DND-41 (cell line): ENCODE measurements at regions not wholly inside any gene's neighbourhood (a gene's known extent, or its start where the extent isn't known, plus 50 kb on each side); places are given as distances from the start of the nearest gene placed in this dataset.

Experiments used
- ATAC-seq: fragments of 200-7000 bp; cut with Tn5 transposase; 3 replicates; pipeline ENCODE4 v1.9.1; 2021; ENCODE audit warnings: low read depth; ENCODE audit not compliant: insufficient read depth
- DNase-seq: peaks from one replicate; pipeline ENCODE4 v3.0.0-alpha.2; 2020
- H2AFZ ChIP-seq: 2 replicates; pipeline ENCODE4 v1.6.0; 2012; ENCODE audit warnings: low read depth, low read length
- H3K27ac ChIP-seq: 2 replicates; pipeline ENCODE4 v1.5.1; 2012; ENCODE audit warnings: low read length, inconsistent platforms
- H3K27me3 ChIP-seq: fragments of 200-600 bp; sonication (generic); 2 replicates; pipeline ENCODE4 v1.6.0; 2012; ENCODE audit warnings: low read length, mild to moderate bottlenecking, inconsistent platforms; ENCODE audit not compliant: insufficient read depth, poor library complexity
- H3K36me3 ChIP-seq: 2 replicates; pipeline ENCODE4 v1.5.1; 2012; ENCODE audit warnings: low read length, inconsistent platforms; ENCODE audit not compliant: insufficient read depth
- H3K4me1 ChIP-seq: 2 replicates; pipeline ENCODE4 v1.5.1; 2012; ENCODE audit warnings: mild to moderate bottlenecking, low read length; ENCODE audit not compliant: insufficient read depth
- H3K4me2 ChIP-seq: 2 replicates; pipeline ENCODE4 v1.6.0; 2012; ENCODE audit warnings: mild to moderate bottlenecking, moderate library complexity, low read length, inconsistent platforms; ENCODE audit not compliant: insufficient read depth
- H3K4me3 ChIP-seq, 2 experiments: fragments of 200-600 bp in 1 of 2; shearing (Covaris generic) in 1 of 2; 2 replicates each; pipeline ENCODE4 v1.5.1; 2012 to 2016; ENCODE audit warnings: inconsistent platforms in 2 of 2, low read length in 2 of 2, mild to moderate bottlenecking in 2 of 2, low read depth in 1 of 2, moderate library complexity in 1 of 2
- H3K79me2 ChIP-seq: 2 replicates; pipeline ENCODE4 v1.6.0; 2012; ENCODE audit warnings: low read length, inconsistent platforms; ENCODE audit not compliant: insufficient read depth
- H3K9ac ChIP-seq: 2 replicates; pipeline ENCODE4 v1.6.0; 2012; ENCODE audit warnings: low read depth, mild to moderate bottlenecking, inconsistent platforms, low read length, moderate library complexity
- H3K9me3 ChIP-seq: 2 replicates; pipeline ENCODE4 v1.5.1; 2012; ENCODE audit warnings: low read length, moderate library complexity, mild to moderate bottlenecking, inconsistent platforms; ENCODE audit not compliant: insufficient read depth, severe bottlenecking
- H4K20me1 ChIP-seq: 2 replicates; pipeline ENCODE4 v1.6.0; 2012; ENCODE audit warnings: low read length; ENCODE audit not compliant: insufficient read depth
- CTCF ChIP-seq: IDR thresholded peaks from 2 replicates; pipeline ENCODE4 v1.5.1; 2012; ENCODE audit warnings: borderline replicate concordance, low read length, moderate library complexity, mild to moderate bottlenecking; ENCODE audit not compliant: poor library complexity, severe bottlenecking; ENCODE audit errors: extremely low read depth
- EZH2 ChIP-seq: IDR thresholded peaks from 3 replicates; pipeline ENCODE4 v1.6.1; 2012; ENCODE audit warnings: borderline replicate concordance, low read depth, mild to moderate bottlenecking, moderate library complexity, low read length, inconsistent platforms; ENCODE audit not compliant: severe bottlenecking

- Histone ChIP-seq H3K4me3 (no peak overlapping the region), H3K79me2 (no peaks in the 10 kb centered on the region), H4K20me1 (peaks cover 71% of the 10 kb centered on the region)
Measured at GRCh38 chr4:3365326-3365725, 72.5 kb downstream of the RGS12 start.

DNA sequence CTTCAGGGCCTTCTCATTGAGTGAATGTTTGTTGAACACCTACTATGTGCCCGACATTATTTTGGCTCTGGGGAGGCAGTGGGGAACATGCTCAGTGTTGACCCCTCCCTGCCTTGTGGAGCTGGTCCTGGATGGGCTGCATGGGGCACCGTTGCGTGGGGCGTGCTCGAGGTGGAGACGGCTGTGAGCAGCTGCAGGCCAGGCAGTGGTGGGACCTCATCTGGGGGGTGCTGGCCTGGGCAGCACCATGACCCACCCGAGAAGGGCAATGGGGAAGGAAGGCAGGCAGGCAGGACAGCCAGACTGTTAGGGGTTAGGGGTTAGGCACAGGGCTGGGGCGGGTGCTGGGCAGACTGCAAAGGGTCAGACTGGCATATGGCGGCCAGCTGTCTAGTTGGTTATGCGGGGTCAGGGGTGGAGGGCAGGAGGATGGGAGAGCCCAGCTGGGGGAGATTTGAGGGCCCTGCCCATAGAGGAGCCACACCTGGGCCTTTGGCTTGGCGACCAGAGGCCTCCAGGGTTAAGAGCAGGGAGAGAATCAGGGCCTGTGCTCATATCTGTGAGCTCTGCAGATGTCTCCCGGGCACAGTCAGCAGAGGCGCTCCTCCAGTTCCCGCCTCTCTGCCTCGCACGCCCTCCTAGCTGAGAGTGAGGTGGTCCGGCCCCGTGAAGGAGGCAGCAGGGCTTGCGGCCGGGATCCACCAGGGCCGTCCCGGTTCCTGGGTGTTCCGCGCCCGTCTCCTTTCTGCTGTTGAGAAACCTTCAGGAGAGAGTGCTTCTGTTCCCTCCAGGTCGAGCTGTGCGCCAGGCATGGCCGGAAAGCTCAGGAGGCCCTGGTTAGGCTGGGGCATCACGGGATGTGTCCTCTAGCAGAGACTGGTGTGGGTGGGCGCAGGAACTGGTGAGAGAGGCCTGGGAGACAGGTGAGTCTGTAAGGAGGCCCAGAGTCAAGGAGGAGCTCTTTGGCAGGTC lies 73.3 kb downstream of the RGS12 start:
- H3K79me2 ChIP-seq: no peaks in the 10 kb centered on the region
- no peak for ATAC-seq
- no peak overlapping the region for H3K4me2 ChIP-seq
- no peak overlapping the region for H3K9ac ChIP-seq
- no peak for DNase-seq
- H3K4me3 ChIP-seq: no peak overlapping the region
- no peak overlapping the region for H2AFZ ChIP-seq
- peaks cover 28% of the 10 kb centered on the region for H3K4me1 ChIP-seq
- peaks cover 75% of the 10 kb centered on the region for H4K20me1 ChIP-seq
- H3K27ac ChIP-seq: no peak overlapping the region
- no peak for TF ChIP-seq EZH2
- no peak for TF ChIP-seq CTCF
- H3K9me3 ChIP-seq: no peaks in the 10 kb centered on the region
- H3K36me3 ChIP-seq: no peaks in the 10 kb centered on the region
- H3K27me3 ChIP-seq: peaks cover 26% of the 10 kb centered on the region

More at GRCh38 chr4:3365326-3365725, 72.5 kb downstream of the RGS12 start:
- Histone ChIP-seq H3K27ac (no peak overlapping the region), H3K36me3 (no peaks in the 10 kb centered on the region), H3K9ac (no peak overlapping the region), H2AFZ (no peak overlapping the region), H3K4me1 (peaks cover 24% of the 10 kb centered on the region), H3K27me3 (peaks cover 20% of the 10 kb centered on the region), H3K9me3 (no peaks in the 10 kb centered on the region), H3K4me2 (no peak overlapping the region)
- DNase-seq (no peak), ATAC-seq (no peak)
- no peak for TF ChIP-seq EZH2
- TF ChIP-seq CTCF: no peak

DNA sequence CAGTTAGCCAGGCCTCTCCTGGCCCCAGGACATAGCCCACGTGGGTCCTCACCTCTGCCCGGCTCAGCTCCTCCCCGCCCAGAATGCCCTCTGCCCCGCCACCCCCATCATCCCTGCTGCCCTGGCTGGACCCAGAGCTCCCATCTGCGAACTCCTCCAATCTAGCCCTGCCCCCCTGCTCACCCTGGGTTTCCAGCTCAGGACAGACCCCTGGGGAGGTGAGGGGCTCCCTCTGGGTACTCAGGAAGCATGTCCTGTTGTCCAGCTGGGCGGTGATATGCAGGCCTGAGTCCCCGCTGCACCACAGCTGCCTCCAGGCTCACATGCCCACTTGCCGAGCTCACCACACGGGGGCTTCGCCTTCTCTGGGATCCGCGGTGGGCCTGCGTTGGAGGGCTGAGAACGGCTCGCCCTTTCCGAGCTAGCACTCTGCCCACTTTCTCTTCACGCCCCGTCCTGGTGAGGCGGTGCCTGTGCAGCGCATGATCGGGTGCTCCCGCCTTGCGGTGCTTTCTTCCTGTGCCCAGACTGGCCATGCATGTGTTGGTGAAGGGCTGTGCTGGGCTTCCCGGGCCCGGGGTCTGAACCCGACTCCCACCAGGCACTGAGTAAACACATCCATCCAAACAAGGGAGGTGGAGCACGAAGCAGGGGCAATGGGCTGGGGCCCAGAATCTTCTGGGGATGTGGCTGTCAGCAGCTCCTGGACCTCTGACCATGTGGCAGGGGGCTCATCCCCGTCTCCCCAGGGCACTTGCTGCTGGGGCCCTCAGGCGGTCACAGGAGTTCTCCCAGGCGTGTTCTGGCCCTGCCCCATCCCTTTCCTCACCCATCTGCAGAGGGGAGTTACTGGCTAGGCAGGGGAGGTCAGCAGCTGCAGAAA lies 74.3 kb downstream of the RGS12 start:
- Histone ChIP-seq H4K20me1 (peaks cover 76% of the 10 kb centered on the region), H3K4me3 (no peak overlapping the region)

More for the DNA sequence above, 74.3 kb downstream of the RGS12 start:
- no peak overlapping the region for H3K27ac ChIP-seq
- no peaks in the 10 kb centered on the region for H3K79me2 ChIP-seq
- no peak for DNase-seq
- no peak overlapping the region for H2AFZ ChIP-seq
- peaks cover 28% of the 10 kb centered on the region for H3K4me1 ChIP-seq
- no peaks in the 10 kb centered on the region for H3K36me3 ChIP-seq
- TF ChIP-seq CTCF (peak; percentile 3), EZH2 (no peak)
- peaks cover 27% of the 10 kb centered on the region for H3K27me3 ChIP-seq
- no peak overlapping the region for H3K9ac ChIP-seq
- no peaks in the 10 kb centered on the region for H3K9me3 ChIP-seq
- no peak overlapping the region for H3K4me2 ChIP-seq
- ATAC-seq: no peak
